ENCODE measurements at regions not wholly inside any gene's neighbourhood (a gene's known extent, or its start where the extent isn't known, plus 50 kb on each side); places are given as distances from the start of the nearest gene placed in this dataset.
"Not testable (repeated sequence)": the region's sequence is repeated elsewhere in the genome, so short reads cannot be mapped to it uniquely, and the experiment has no call there.

DNA sequence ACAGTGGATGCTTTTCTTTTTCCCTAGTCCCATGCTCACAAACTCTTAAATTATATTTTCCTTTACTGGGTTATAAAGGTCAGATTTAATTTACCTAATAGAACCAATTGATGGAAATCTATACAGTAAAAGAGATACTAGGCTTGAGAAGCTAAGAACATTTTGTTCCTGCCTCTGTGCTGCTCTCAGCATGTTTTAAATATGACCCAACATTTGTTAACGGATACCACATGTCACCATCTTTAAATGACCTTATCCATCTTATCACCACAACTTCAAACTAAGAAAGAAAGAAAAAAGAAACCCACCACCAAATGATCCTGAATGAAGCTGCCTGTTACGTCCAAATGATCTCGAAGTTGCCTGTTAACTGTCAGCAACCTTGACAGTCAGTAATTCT lies 334.7 kb upstream of the ZNF608 start:
- no peak for DNase-seq

DNA sequence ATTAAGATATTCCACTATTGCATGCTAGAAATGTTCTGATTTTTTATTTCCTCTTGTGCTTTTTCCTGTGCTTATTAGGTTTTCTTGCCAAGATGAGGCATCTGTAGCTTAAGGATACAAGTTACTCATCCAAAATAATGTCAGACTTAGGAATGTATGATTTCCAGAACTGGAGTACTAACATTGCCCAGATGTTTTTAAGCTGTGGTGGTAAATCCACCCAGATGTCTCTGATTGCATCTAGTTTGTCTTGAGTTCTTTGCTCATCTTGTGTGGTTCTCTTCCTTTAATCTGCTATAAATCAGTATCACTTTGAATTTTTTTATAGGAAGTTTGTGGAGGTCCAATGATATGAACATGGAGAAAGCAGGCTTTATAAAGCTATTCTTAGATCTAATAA lies 337.5 kb upstream of the ZNF608 start:
- DNase-seq: no peak

DNA sequence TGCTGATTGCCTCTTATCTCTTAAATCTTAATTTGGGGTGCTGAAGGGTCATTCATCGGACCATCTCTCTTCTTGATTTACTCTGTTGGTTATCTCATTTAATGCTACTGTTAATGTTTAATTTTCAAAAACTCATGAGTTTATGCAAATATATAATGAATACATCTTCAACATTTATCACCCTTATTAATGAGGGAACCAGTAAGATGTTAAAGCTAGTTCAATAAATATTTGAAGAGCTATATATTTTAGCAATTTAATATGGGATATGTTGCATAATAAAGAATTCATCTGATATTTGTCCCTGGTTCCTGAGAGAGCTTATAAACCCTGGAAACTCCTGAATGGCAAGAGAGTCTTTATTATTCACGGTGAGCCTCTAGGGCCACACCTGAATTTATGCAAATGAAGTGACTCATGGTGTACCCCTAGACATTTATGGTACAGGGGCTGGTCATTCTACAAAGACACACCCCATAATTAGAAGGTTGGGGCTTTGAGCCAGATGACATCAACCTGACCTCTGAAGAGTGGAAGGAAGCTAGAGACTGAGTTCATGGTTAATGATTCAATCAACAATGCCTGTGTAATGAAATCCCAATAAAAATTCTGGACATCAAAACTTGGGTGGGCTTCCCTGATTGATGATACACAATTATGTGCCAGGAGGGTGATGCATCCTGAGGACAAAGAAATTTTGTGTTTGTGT lies 339.5 kb upstream of the ZNF608 start:
- DNase-seq: no peak

DNA sequence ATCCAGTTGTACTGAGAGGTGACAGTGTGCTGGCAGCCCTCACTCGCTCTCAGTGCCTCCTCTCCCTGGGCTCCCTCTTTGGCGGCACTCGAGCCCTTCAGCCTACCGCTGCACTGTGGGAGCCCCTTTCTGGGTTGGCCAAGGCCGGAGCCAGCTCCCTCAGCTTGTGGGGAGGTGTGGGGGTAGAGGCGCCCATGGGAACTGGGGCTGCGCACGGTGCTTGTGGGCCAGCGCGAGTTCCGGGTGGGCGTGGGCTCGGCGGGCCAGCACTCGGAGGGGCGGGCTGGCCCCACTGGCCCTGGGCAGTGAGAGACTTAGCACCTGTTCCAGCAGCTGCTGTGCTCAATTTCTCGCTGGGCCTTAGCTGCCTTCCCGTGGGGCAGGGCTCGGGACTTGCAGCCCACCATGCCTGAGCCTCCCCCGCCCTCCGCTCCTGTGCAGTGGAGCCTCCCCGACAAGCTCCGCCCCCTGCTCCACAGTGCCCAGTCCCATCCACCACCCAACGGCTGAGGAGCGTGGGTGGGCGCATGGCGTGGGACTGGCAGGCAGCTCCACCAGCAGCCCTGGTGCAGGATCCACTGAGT lies 342.2 kb upstream of the ZNF608 start:
- DNase-seq: no peak

DNA sequence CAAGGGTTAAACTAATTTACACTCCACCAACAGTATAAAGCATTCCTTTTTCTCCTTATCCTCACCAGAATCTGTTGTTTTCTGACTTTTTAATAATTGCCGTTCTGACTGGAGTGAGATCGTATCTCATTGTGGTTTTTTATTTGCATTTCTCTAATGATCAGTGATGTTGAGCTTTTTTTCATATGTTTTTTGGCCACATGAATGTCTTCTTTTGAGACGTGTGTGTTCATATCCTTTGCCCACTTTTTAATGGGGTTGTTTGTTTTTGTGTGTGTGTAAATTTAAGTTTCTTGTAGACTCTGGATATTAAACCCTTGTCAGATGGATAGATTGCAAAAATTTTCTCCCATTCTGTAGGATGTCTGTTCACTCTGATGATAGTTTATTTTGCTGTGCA lies 345.7 kb upstream of the ZNF608 start:
- DNase-seq: not testable (repeated sequence)

DNA sequence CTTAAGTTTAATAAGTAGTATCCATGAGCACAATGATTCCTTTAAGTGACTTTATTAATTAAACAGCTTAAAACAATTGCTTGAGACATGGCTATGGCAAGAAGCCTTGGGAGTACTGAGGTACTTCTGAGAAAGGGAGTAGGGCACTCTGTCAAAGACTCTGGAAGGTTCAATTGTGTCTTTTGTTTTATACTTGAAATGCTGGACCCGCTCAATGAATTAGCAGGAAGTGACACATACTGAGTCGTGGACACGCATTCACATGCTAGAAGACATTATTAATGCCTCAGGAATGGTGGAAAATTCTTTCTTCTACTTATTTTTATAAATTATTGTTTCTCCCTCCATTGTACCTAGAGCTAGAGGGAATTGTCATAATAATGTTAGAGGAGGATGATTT lies 347.3 kb upstream of the ZNF608 start:
- peak in 2 of 51 donors; percentile 1 to 8 for DNase-seq

DNA sequence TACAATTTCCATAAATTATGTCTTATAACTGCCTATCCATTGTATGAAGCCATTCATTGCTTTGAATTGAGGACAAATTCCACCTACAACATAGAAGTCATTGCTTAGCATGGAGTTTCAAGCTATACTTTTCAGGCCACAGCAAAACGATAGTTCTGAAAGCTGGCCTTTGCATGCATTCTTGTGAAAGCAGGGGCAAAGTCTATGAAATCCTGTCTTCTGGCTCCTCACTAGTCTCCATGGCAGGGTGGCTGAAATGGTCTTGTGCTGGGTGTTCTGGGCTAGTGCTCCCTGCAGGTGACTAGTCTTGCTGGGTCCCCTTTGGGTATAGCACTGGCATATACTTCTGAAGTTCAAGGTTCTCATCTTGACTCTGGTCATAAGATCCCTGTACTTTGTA lies 353.9 kb upstream of the ZNF608 start:
- no peak for DNase-seq

DNA sequence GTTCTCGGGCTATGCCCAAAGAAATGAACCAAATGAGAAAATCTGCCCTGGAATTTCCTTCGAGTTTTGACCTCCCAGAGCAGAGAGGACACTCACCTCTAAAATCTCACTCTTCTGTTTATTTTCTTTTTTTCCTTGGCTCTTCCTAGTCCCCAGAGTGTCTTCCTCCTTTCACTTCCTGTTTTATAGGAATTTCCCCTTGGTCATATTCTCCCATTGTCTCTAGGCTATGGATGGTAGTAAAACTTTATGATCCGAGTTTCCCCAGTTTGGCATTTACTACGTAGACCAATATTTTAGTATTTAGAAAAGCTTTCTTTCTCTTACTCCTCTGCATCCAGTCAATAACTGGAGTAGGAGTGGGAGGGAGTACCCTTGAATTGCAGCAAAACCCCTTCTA lies 354.5 kb upstream of the ZNF608 start:
- no peak for DNase-seq

DNA sequence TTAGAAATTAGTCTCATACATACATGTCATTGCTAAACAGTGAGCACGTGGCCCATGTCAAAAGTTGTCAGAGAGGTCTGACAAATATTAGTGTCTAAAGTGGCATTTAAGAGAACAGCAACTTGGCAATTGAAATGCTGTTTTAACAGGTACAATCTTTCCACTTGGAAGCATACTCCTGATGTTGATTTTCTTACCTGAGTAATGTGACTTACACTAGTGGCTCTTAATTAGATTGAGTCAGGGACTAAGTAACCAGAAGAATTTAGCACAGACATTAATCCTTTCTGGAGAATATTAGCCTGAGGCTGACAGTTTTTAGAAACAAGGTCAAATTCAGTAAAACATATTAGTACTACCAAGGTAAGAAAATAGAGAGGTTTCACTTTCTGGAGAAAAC lies 357.0 kb upstream of the ZNF608 start:
- DNase-seq: no peak

DNA sequence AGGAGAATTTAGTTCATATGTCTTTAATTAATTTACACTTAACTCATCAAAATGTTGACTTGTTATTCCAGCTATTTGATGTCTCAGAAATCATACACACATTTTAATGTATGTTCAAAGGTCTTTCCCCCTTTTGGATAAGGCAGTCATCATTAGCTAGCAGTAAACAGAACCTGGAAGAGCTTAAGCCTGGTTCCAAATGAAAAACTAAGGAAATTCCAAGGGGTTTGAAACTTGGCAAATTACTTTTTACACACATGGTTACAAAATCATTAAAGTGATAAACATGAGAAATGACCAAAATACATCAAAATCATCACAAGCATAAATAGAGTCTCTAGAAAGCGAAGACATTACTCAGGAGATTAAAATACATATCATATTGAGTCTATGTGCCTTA lies 359.8 kb upstream of the ZNF608 start:
- no peak for DNase-seq

DNA sequence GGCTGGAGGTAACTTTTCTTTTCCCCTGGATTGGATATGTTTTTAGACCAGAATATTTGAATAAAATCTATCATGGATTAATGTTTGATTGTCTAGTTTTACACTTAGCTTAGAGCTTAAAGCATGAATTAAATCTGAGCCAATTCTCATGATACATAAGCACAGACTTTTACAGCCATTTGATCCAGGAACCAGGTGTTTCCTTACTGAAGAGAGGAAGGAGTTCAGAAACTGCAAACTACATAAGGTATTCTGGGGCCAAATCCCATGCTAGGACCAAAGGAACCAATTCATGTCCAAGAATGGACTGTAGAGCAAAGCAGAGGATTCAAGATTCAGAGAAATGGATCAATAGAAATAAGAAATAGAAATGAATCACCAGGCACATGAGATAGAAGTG lies 360.4 kb upstream of the ZNF608 start:
- no peak for DNase-seq

DNA sequence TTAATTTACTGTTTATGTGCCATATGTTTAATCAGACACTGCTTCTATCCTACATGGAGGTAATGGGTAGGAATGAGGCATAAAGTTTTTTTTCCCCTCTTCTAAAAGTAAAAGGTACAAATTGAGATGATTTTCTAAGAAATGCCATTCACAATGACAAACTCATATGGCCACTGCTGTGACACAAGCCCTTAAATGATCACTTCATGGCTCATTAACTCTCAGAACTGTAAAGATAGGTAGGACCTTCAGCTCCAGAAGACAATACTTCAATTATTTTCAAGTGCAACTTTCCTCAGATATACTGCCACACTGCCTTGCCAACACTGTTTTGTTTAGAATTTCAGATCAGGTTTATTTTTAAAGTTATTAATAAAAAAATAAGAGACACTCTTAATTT lies 362.9 kb upstream of the ZNF608 start:
- no peak for DNase-seq

DNA sequence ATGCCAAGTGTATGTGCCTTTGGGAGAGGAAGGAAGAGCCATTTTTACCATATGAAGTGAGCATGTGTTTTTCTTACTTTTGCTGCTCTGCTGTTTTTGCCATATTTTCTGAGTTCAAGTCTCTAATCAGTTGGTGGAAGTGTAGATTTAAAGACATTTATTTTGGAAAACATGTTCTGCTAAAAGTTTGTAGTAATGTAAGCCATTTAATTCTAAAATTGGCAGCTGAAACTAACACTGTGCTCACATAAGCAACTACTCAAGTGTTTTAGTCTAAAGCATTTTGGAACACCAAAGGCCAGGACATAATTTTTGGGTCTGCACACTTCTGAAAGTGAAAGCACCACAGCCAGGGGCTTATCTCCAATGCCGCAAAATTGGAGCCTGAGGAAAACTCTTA lies 363.4 kb upstream of the ZNF608 start:
- DNase-seq: no peak

DNA sequence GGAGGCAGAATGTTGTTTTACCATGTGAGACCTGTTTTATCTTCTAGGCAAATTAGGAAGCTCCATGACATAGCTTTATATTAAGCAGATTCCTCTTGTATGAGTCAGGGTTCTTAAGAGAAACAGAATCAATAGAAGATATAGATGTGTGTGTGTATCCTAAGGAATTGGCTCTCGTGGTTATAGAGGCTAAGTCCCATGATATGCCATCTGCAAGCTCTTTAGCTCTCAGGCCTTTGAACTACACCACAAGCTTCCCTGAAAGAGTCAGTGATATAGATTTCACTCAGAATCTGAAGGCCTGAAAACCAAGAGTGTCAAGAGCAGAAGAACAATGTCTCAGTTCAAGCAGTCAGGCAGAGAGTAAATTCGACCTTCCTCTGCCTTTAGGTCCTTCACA lies 365.8 kb upstream of the ZNF608 start:
- DNase-seq: no peak

DNA sequence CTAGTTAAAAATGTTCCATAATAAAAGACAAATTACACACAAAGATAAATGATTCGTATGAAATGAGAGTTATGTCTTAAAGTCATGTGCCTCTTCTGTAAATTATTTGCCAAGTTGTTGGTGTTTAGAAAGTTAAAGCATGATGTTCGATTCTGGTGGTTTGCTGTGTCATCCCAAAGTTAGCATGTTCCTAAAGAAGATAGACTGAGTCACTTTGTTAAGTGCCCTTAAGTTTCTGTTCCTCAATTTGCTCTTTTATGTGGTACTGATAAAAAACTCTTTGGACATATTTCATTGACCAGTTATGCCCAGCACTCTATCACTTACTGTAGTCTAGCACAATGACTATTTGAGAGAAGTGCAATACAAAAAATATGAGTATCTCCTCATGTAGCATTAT lies 366.9 kb upstream of the ZNF608 start:
- no peak for DNase-seq

DNA sequence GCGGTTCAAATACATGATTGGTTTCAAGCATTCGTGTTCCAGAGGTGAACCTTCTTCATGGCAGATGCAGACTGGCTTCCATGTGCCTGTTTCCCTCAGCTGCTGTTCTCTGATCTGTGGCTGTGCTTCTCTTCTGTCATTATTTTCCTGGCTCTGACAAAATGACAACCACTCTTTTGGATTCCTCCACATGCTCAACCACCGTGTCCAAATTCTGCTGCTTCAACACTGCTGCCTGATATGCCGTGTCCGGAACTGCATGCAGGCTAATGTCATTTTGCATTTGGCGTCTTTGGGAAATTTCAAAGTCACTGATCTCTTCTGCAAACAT lies 368.7 kb upstream of the ZNF608 start:
- DNase-seq: no peak

DNA sequence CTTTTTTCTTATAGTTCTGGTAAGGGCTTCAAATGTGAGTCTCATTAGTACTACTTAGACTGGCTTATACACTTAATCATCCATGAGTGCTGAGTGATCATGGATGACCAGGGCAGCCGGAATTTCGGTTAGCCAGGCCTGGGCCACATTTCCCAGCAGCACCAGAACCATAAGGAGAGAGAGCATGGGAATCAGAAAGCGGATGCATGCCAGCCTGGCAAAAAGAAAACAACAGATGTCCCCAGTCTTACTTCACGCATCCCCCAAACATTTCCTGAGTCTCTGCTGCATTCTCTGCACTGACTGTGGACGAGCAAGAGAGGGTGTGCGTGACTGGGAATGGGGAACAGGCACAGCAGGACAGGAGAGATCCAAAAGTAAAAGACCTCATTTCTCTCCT lies 371.1 kb upstream of the ZNF608 start:
- no peak for DNase-seq

DNA sequence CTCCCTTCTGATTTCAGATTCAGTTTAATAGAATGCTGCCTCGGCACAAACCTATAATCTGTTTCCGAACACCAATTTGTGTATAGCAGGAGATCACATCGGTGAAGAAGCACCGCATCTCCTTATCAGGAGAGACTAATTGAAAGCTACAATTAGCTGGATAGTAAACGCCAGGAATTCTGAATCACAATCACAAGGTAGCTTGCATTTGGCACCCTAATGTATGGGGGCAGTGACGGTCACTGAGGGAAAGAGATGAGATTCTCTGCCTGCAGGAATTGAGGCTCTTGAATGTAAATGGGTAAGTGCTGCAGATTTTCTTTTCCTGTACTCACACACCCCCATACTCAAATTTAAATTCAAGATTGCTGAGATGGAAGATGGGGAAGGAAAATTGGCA lies 373.6 kb upstream of the ZNF608 start:
- no peak for DNase-seq

DNA sequence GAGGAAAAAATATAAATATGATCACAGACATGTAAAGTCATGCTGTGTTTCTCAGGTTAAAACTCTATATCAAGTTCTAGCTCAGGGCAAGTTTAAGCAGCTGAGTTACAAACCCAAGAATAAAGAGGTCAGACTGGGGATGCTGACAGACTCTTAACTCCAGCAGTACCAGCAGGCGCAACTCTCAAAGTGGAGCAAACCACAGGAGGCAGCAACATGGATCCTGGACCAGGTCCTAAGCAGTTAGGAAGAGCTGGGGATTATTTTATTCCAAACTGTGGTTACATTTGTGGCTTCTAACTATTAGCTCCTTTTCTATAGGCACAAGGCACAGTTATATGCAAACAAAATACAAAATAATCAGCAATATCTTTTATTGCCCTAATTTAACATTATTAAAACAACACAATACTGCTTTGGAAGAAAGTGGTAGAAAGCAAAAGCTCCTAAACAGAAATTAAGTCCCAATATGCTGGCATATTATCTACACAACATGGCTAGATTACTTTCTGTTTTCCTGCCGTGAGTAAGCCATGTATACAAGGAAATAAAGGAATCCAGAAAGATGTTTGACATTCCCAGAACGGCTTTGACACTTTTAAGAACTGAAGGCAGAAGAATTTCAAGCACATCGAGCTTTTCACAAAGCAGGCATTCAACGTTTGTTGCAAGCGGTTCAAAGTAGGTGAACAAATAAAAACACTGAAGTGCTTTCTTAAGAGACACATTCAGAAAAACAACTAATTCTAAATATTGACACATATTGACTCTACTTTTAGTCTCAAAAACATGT lies 378.8 kb upstream of the ZNF608 start:
- DNase-seq: no peak

DNA sequence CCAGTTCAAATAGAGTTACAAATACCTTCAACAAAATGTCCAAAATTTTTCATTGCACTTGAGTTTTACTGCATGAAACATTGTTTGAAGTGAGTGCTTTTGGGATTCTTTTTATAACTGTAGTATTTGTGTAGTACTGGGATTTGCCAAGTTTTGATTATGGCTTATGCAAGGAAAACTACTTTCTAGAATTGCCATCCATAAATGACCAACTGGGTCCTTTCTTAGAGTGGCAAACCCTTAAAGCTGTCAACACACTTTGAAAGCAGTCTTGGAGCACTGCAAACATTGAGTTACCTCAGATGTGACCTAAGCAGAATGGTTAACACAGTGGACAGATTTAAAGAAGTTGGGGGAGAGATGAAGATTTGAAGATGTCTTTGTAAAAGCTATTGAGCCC lies 379.6 kb upstream of the ZNF608 start:
- DNase-seq: no peak

DNA sequence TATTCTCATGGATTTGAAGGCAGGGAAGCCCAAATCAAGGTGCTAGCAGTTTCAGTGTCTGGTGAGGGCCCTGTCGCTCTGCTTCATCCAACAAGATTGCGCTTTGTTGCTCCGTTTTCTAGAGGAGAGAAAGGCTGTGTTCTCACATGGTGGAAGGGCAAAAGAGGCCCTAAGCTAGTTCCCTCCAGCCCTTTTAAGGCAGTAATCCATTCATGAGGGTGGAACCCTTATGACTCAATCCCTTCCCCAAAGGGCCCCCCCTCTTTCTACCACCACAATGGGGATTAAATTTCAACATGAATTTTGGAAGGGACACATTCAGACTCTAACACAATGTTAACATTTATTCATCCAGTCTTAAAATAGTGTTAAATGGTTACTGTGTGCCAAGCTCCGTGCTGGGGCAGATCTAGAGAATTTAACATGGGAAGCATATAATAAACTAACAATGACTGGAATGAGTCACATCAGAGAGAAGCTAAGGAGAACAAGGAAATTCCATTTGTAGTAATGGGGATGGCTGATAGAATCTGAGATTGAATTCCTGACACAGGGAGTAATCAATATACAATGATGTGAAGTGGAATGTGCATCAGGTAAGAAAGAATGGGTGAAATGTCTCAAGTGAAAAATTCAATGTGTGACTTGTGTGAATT lies 382.8 kb upstream of the ZNF608 start:
- DNase-seq: no peak

DNA sequence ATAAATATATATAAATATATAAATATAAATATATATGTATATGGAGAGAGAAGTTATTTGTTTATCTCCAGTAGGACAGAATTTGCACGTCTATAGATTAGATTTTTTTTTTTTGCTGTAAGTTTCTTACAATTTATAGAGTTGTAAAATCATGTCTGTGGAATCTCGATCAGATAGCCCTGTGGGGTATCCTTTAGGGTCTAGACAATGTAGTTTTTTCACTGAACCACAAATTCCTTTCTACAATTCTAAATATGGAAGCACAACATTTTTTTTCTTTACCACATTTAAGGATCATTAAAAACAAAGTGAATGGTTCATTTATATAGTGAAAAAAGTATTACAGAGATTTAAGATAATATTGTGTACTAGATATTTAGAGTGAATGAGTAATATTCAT lies 384.2 kb upstream of the ZNF608 start:
- DNase-seq: no peak
